Tibial nerve (tissue), 4 donors: ENCODE measurements at regions not wholly inside any gene's neighbourhood (a gene's known extent, or its start where the extent isn't known, plus 50 kb on each side); places are given as distances from the start of the nearest gene placed in this dataset.

Experiments used
- DNase-seq, 2 donors: peaks; one replicate each; pipeline ENCODE4 v3.0.0-alpha.2; 2019; ENCODE audit warnings: low spot score in 2 of 2
- H3K27ac ChIP-seq, 4 donors: fragments of 200-600 bp; sonication (generic) in 3 of 4; one replicate each; pipeline ENCODE4 v1.5.1; 2017 to 2019; ENCODE audit warnings: mild to moderate bottlenecking in 1 of 4
- H3K27me3 ChIP-seq, 2 donors: fragments of 200-600 bp; sonication (generic) in 1 of 2; one replicate each; pipeline versions ENCODE4 v1.5.1 to v1.6.0; 2017 to 2019
- H3K36me3 ChIP-seq, 3 donors: fragments of 200-600 bp; sonication (generic); one replicate each; pipeline ENCODE4 v1.5.1; 2018 to 2019
- H3K4me1 ChIP-seq, 4 donors: fragments of 200-600 bp; sonication (generic) in 3 of 4; one replicate each; pipeline ENCODE4 v1.5.1; 2017 to 2019
- H3K4me3 ChIP-seq, 4 donors: fragments of 200-600 bp; sonication (generic) in 3 of 4; one replicate each; pipeline ENCODE4 v1.5.1; 2017 to 2019; ENCODE audit warnings: mild to moderate bottlenecking in 1 of 4, moderate library complexity in 1 of 4
- H3K9me3 ChIP-seq, 4 donors: fragments of 200-600 bp; sonication (generic) in 3 of 4; one replicate each; pipeline ENCODE4 v1.5.1; 2017 to 2019
- EP300 ChIP-seq, 2 donors: sonication (generic); formaldehyde crosslinking; IDR thresholded peaks; one replicate each; pipeline ENCODE4 v1.6.1; 2017; ENCODE audit warnings: antibody characterized with exemption in 2 of 2, mild to moderate bottlenecking in 1 of 2
- POLR2A ChIP-seq, 2 donors: fragments of 450-650 bp; IDR thresholded peaks; one replicate each; pipeline ENCODE4 v1.6.1; 2017; ENCODE audit warnings: antibody characterized with exemption in 2 of 2, mild to moderate bottlenecking in 2 of 2, moderate library complexity in 2 of 2
- WGBS, 2 donors: methylation state at CpG; one replicate each; pipeline ENCODE4 v1.1.5; 2018; 5-methylcytosine and 5-hydroxymethylcytosine counted together
- TF ChIP-seq, protein P1 (sequence below), 5 experiments: fragments of 200-600 bp in 3 of 5; fragments of 450-650 bp in 2 of 5; sonication (generic) in 3 of 5; IDR thresholded peaks; one replicate each; pipeline ENCODE4 v1.5.1; 2016 to 2019; ENCODE audit warnings: antibody characterized with exemption in 5 of 5, mild to moderate bottlenecking in 3 of 5, moderate library complexity in 2 of 5

DNA sequence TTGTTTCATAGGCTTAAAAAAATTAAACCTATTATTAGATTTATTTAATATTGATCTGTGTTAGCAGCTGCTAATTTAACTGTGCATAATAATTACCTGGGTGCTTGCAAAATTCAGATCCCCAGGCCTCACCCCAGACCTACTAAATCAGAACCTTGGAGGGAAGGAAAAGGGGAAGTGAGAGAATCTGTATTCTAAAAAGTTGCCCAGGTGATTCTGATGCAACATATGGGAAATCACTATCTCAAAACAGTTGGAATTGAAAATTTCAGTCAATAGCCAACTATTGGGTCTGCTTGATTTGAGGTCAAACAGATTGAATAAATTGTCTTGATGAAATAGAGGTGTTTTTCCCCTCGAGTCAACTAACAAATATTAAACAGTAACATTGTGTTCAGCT, 538.5 kb upstream of the ADAMTS9 start:
- Histone ChIP-seq H3K9me3 (no peaks in the 10 kb centered on the region), H3K36me3 (no peaks in the 10 kb centered on the region), H3K4me3 (no peak overlapping the region), H3K27ac (no peak overlapping the region), H3K27me3 (no peaks in the 10 kb centered on the region), H3K4me1 (no peaks in the 10 kb centered on the region)
- WGBS, 2 donors, result 67 to 82% methylated on average over 1 of the region's 1 CpG
- TF ChIP-seq, protein P1, sequence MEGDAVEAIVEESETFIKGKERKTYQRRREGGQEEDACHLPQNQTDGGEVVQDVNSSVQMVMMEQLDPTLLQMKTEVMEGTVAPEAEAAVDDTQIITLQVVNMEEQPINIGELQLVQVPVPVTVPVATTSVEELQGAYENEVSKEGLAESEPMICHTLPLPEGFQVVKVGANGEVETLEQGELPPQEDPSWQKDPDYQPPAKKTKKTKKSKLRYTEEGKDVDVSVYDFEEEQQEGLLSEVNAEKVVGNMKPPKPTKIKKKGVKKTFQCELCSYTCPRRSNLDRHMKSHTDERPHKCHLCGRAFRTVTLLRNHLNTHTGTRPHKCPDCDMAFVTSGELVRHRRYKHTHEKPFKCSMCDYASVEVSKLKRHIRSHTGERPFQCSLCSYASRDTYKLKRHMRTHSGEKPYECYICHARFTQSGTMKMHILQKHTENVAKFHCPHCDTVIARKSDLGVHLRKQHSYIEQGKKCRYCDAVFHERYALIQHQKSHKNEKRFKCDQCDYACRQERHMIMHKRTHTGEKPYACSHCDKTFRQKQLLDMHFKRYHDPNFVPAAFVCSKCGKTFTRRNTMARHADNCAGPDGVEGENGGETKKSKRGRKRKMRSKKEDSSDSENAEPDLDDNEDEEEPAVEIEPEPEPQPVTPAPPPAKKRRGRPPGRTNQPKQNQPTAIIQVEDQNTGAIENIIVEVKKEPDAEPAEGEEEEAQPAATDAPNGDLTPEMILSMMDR (IDR thresholded peaks at IDR 0.05), result no peak
- TF ChIP-seq EP300 (IDR thresholded peaks at IDR 0.05) (no peak), POLR2A (IDR thresholded peaks at IDR 0.05) (no peak)
- DNase-seq, result no peak

- no peaks in the 10 kb centered on the region for H3K27me3 ChIP-seq
- WGBS, 2 donors, result 58 to 71% methylated on average over 1 of the region's 1 CpG
- no peak overlapping the region for H3K4me3 ChIP-seq
- no peak overlapping the region for H3K27ac ChIP-seq
- DNase-seq, result no peak
- no peaks in the 10 kb centered on the region for H3K9me3 ChIP-seq
- TF ChIP-seq, protein P1 (IDR thresholded peaks at IDR 0.05), result no peak
- TF ChIP-seq POLR2A (IDR thresholded peaks at IDR 0.05), result no peak
- no peak for TF ChIP-seq EP300 (IDR thresholded peaks at IDR 0.05)
- H3K36me3 ChIP-seq, result no peaks in the 10 kb centered on the region
- H3K4me1 ChIP-seq, result no peaks in the 10 kb centered on the region
Measured at GRCh38 chr3:65210026-65210814, 522.4 kb upstream of the ADAMTS9 start.

DNA sequence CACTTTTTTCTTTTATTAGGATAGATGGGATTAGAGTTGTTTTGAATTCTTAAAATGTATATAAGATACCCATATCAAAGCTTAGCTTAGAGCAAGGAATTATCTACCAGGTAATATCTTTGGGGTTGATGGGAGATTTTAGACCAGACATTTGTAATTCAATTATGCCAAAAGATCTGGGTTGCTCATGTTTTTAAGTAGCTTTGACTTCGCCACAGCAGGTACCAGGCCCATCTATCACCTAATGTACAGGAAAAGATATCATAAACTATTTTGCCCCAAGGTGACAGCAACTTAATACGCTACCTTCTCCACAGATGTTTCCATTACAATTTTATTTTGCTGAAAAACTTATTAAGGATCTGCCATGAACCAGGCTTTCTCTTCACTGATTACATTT, 514.6 kb upstream of the ADAMTS9 start:
- Histone ChIP-seq H3K27ac (no peak overlapping the region), H3K4me3 (no peak overlapping the region), H3K27me3 (no peaks in the 10 kb centered on the region), H3K4me1 (peaks cover 0 to 22% (median 0%) of the 10 kb centered on the region in 4 donors), H3K36me3 (no peaks in the 10 kb centered on the region), H3K9me3 (no peaks in the 10 kb centered on the region)
- DNase-seq, result no peak
- TF ChIP-seq, protein P1 (IDR thresholded peaks at IDR 0.05), result no peak
- TF ChIP-seq POLR2A (IDR thresholded peaks at IDR 0.05) (no peak), EP300 (IDR thresholded peaks at IDR 0.05) (no peak)
- WGBS, 2 donors, result 96% methylated on average over 2 of the region's 2 CpGs

DNA sequence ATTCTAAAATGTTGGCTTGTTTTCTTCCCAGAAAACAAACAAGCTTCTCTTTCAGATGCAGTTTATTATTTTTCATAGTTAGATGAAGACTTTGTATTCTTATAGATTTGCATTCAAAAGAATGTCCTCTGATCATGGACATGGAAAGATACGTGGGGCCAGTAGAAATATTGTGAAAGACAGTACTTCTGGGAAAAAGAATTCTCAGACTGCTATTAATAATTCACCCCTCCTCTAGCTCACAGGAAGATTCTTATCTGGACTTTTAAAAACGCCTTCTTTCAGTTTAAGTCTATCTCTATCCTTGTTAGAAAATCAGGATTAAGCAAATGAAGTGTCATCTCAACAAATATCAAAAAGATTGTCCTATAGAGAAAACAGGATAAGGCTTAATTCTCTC, 514.1 kb upstream of the ADAMTS9 start:
- peaks cover 0 to 22% (median 0%) of the 10 kb centered on the region in 4 donors for H3K4me1 ChIP-seq
- H3K36me3 ChIP-seq, result no peaks in the 10 kb centered on the region
- 57 to 58% methylated on average over 2 of the region's 2 CpGs for WGBS, 2 donors
- H3K27ac ChIP-seq, result peak overlapping the region in 1 of 4 donors; percentile 56
- no peak for DNase-seq
- no peaks in the 10 kb centered on the region for H3K27me3 ChIP-seq
- TF ChIP-seq, protein P1 (IDR thresholded peaks at IDR 0.05), result no peak
- TF ChIP-seq EP300 (IDR thresholded peaks at IDR 0.05), result no peak
- no peaks in the 10 kb centered on the region for H3K9me3 ChIP-seq
- H3K4me3 ChIP-seq, result no peak overlapping the region

GRCh38 chr3:65200310-65200970, 512.6 kb upstream of the ADAMTS9 start:
- 54 to 62% methylated on average over 5 of the region's 5 CpGs for WGBS, 2 donors
- Histone ChIP-seq H3K27me3 (no peaks in the 10 kb centered on the region), H3K4me3 (no peak overlapping the region), H3K36me3 (no peaks in the 10 kb centered on the region), H3K4me1 (peaks cover 0 to 31% (median 0%) of the 10 kb centered on the region in 4 donors), H3K9me3 (no peaks in the 10 kb centered on the region), H3K27ac (peak overlapping the region in 2 of 4 donors; percentile 18 to 56)
- TF ChIP-seq EP300 (IDR thresholded peaks at IDR 0.05) (no peak), POLR2A (IDR thresholded peaks at IDR 0.05) (no peak)
- TF ChIP-seq, protein P1 (IDR thresholded peaks at IDR 0.05), result no peak
- DNase-seq, result no peak
